Inflammatory macrophage (primary cell): ENCODE measurements at regions not wholly inside any gene's neighbourhood (a gene's known extent, or its start where the extent isn't known, plus 50 kb on each side); places are given as distances from the start of the nearest gene placed in this dataset.
"Not testable (repeated sequence)": the region's sequence is repeated elsewhere in the genome, so short reads cannot be mapped to it uniquely, and the experiment has no call there.

ENCODE experiments used
- DNase-seq, 2 donors: peaks; one replicate each; pipeline ENCODE4 v3.0.0-alpha.2; 2020 to 2022

GRCh38 chr5:63194126-63194525, 615.5 kb downstream of the LRRC70 start:
- DNase-seq: no peak

GRCh38 chr5:63180190-63180589, 601.6 kb downstream of the LRRC70 start:
- not testable (repeated sequence) for DNase-seq

- DNase-seq: no peak
These were observed 597.2 kb downstream of the LRRC70 start for GRCh38 chr5:63175850-63176249.

GRCh38 chr5:63170486-63170885, 591.9 kb downstream of the LRRC70 start:
- DNase-seq: no peak

- no peak for DNase-seq
These were observed 586.4 kb downstream of the LRRC70 start for GRCh38 chr5:63164838-63165535.

GRCh38 chr5:63164339-63164738, 585.7 kb downstream of the LRRC70 start:
- no peak for DNase-seq

GRCh38 chr5:63155310-63155631, 576.7 kb downstream of the LRRC70 start:
- DNase-seq: no peak

- no peak for DNase-seq
These were observed 576.1 kb downstream of the LRRC70 start for GRCh38 chr5:63154476-63155309.

- no peak for DNase-seq
These were observed 574.3 kb downstream of the LRRC70 start for GRCh38 chr5:63152871-63153270.

- DNase-seq: no peak
These were observed 566.5 kb downstream of the LRRC70 start for GRCh38 chr5:63145167-63145566.

GRCh38 chr5:63141591-63141990, 563.0 kb downstream of the LRRC70 start:
- DNase-seq: no peak

GRCh38 chr5:63135291-63135690, 556.7 kb downstream of the LRRC70 start:
- DNase-seq: no peak

GRCh38 chr5:63131626-63132285, 553.1 kb downstream of the LRRC70 start:
- DNase-seq: no peak

GRCh38 chr5:63128761-63129160, 550.1 kb downstream of the LRRC70 start:
- no peak for DNase-seq

- no peak for DNase-seq
These were observed 549.4 kb downstream of the LRRC70 start for GRCh38 chr5:63128018-63128417.

GRCh38 chr5:63127054-63127453, 548.4 kb downstream of the LRRC70 start:
- DNase-seq: no peak

GRCh38 chr5:63125862-63126261, 547.2 kb downstream of the LRRC70 start:
- DNase-seq: no peak

- no peak for DNase-seq
These were observed 546.8 kb downstream of the LRRC70 start for GRCh38 chr5:63125392-63125791.

- no peak for DNase-seq
These were observed 545.6 kb downstream of the LRRC70 start for GRCh38 chr5:63124266-63124665.

- no peak for DNase-seq
These were observed 542.9 kb downstream of the LRRC70 start for GRCh38 chr5:63121471-63121870.

GRCh38 chr5:63118221-63118620, 539.6 kb downstream of the LRRC70 start:
- DNase-seq: no peak

GRCh38 chr5:63111891-63112290, 533.3 kb downstream of the LRRC70 start:
- DNase-seq: no peak

- DNase-seq: no peak
These were observed 523.3 kb downstream of the LRRC70 start for GRCh38 chr5:63101870-63102269.

GRCh38 chr5:63097286-63097685, 518.7 kb downstream of the LRRC70 start:
- DNase-seq: no peak
